ENCODE measurements at regions not wholly inside any gene's neighbourhood (a gene's known extent, or its start where the extent isn't known, plus 50 kb on each side); places are given as distances from the start of the nearest gene placed in this dataset.

DNA sequence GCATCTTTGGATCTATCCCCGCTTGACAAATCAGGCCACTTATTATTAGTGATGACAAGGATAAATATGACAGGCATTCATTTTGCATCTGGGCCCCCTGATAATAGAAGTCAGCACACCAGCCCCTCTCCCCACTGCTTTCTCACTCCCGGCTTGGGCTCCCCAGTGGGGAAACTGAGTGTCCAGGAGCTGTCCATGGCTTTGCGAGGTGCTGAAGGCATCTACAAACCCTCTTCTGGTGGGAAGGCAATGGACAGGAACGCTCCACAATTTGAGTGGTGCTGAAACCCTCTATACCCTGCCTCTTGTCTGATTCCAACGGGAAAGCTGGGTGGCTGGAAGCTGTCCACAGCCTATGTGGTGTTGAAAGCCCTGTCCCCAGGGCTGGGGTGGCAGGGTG is 61.7 kb upstream of the PCBD1 start:
- in situ Hi-C loops (cut with MboI; ENCODE audit: low sequenced_read_pairs, unreplicated experiment), result no loop called here
- DNase-seq (ENCODE audit: low spot score), result no peak
- TF ChIP-seq, protein P1, sequence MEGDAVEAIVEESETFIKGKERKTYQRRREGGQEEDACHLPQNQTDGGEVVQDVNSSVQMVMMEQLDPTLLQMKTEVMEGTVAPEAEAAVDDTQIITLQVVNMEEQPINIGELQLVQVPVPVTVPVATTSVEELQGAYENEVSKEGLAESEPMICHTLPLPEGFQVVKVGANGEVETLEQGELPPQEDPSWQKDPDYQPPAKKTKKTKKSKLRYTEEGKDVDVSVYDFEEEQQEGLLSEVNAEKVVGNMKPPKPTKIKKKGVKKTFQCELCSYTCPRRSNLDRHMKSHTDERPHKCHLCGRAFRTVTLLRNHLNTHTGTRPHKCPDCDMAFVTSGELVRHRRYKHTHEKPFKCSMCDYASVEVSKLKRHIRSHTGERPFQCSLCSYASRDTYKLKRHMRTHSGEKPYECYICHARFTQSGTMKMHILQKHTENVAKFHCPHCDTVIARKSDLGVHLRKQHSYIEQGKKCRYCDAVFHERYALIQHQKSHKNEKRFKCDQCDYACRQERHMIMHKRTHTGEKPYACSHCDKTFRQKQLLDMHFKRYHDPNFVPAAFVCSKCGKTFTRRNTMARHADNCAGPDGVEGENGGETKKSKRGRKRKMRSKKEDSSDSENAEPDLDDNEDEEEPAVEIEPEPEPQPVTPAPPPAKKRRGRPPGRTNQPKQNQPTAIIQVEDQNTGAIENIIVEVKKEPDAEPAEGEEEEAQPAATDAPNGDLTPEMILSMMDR (IDR thresholded peaks at IDR 0.05; ENCODE audit: borderline replicate concordance, control extremely low read depth, extremely low read depth, insufficient read depth, missing control alignments), result no peak

DNA sequence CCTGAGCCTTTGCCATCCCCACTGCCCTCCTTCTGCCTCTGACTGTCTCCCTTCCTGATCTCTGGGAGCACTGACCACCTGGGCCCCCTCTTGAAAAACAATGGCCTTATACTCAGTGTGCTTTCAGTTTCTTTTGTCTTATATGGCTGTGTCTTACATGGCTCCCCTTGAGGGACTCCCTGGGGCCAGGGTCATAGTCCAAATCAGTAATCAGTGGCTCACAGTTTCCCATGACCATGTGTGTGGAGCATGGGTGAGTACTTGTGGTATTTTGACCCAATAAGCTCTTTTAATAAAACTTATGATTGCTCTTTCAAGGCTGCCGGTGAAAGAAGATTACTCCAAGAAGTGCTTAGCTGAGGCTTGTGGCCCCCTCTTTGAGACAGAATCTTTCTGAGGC is 62.4 kb upstream of the PCBD1 start:
- no peak for DNase-seq (ENCODE audit: low spot score)
- TF ChIP-seq, protein P1 (IDR thresholded peaks at IDR 0.05; ENCODE audit: borderline replicate concordance, control extremely low read depth, extremely low read depth, insufficient read depth, missing control alignments), result no peak
- in situ Hi-C loops (cut with MboI; ENCODE audit: low sequenced_read_pairs, unreplicated experiment), result no loop called here

DNA sequence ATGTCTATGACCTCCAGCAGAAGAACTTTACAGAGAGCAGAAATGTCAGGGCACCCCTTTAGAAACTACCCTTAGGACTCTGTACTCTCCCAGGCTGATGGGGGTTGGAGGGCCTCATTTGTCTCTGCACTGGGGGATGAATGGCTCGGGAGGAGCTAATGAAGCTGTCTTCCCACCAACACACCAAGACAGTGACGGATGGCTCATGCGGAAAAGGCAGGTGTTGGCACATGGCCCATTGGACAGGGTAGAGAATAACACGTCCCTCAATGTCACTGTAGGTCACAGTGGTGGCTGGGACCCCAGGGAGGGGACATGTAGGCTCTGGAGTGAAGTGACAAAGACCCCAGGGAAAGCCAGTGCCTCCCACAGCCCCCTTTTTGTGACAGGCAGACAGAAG is 64.0 kb upstream of the PCBD1 start:
- in situ Hi-C loops (cut with MboI; ENCODE audit: low sequenced_read_pairs, unreplicated experiment), result no loop called here
- TF ChIP-seq, protein P1 (IDR thresholded peaks at IDR 0.05; ENCODE audit: borderline replicate concordance, control extremely low read depth, extremely low read depth, insufficient read depth, missing control alignments), result no peak
- no peak for DNase-seq (ENCODE audit: low spot score)

DNA sequence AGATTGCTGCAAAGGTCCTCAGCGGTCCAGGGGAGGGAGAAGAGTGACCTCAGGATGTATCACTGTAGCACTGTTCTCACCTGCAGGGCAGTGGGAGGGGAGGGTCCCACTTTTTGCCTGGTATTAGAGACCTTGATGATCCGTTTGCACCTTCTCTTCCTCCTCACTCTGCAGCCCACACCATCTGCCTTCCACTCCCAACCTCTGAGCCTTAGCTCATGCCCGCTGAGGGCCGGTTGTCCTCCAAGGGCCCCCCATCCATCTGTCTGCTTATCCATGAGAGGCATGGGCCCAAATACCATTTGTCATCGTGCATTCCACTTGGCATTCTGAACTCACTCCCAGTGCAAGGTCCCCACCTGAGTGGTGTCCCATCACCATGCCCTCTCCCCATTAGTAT is 64.6 kb upstream of the PCBD1 start:
- DNase-seq (ENCODE audit: low spot score), result no peak
- TF ChIP-seq, protein P1 (IDR thresholded peaks at IDR 0.05; ENCODE audit: borderline replicate concordance, control extremely low read depth, extremely low read depth, insufficient read depth, missing control alignments), result no peak
- in situ Hi-C loops (cut with MboI; ENCODE audit: low sequenced_read_pairs, unreplicated experiment), result no loop called here

DNA sequence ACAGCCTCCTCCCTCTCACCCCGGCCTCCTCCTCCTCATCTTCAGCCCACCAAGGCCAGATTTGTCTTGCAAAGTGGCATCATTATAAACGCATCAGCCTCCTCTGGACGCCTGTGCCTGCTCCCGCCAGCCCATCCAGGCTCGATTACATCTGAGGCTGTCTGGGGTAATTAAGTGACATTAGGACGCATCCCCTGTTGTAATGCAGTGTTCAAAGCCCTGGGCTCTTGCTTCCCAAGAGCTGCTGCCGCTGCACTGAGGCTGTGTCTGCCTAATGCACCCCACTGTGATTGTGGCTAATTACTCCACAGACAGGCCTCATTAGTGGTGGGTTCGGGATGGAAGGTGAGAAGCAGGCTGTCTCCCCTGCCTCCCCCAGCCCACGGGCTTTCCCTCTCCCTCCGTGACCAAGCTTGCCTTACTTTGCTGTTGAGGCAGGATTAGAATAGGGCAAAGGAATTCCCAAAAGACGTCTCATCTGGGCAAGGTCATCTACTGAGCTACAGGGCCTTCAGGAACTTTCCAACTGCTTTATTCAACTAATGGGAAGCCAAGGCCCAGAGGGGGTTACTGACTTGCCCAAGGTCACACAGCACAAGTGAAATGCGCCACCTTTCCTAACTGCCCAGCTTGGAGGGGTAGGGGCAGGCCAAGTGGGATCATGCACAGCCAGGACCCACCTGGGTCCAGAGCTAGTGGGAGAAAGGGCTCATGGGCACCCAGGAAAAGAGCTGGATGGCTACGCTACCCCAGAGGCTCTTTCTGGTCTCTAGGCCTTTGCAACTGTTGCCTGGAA is 66.2 kb upstream of the PCBD1 start:
- no peak for DNase-seq (ENCODE audit: low spot score)
- in situ Hi-C loops (cut with MboI; ENCODE audit: low sequenced_read_pairs, unreplicated experiment), result no loop called here
- TF ChIP-seq, protein P1 (IDR thresholded peaks at IDR 0.05; ENCODE audit: borderline replicate concordance, control extremely low read depth, extremely low read depth, insufficient read depth, missing control alignments), result no peak

DNA sequence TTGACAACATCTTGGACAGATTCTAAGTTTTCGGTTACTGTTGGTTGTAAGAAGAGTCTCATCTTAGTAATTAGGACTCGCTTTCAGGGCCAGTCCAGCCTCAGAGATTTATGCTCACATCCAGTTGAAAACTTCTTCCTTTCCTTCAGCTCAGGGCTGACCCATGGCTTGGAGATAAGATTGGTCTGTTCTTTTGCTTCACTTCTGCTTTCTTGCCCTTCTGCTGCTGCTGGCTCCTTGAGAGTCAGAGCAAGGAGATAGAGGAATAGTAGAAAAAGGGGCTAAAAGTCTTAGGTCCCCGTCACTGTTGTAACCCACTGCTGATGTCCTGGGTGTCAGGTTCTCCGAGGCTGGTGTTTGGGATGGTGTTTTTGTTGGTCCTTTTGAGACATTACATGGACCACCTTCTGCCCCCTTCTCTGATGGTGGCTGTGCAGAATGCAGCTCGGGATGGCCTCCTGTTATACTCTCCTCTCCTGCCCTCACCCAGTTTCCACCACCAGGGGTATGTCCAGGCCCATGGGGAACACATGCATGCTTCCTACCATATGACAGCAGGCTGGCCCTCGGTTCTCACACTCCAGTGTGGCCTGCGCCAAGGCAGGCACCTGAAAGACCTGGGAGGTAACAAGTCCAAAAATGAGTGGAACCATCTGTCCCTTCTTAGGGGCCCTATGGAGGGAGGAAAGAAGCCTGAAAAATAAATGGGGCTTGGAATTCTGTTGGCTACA is 67.8 kb upstream of the PCBD1 start:
- TF ChIP-seq, protein P1 (IDR thresholded peaks at IDR 0.05; ENCODE audit: borderline replicate concordance, control extremely low read depth, extremely low read depth, insufficient read depth, missing control alignments), result no peak
- DNase-seq (ENCODE audit: low spot score), result no peak
- in situ Hi-C loops (cut with MboI; ENCODE audit: low sequenced_read_pairs, unreplicated experiment), result no loop called here

Measured in GM13976 (cell line).